GM12878 (cell line): ENCODE measurements at regions not wholly inside any gene's neighbourhood (a gene's known extent, or its start where the extent isn't known, plus 50 kb on each side); places are given as distances from the start of the nearest gene placed in this dataset.

Source experiments
- ATAC-seq: fragments of 200-7000 bp; cut with Tn5 transposase; 3 replicates; pipeline ENCODE4 v1.9.1; 2020; ENCODE audit warnings: mild to moderate bottlenecking, moderate library complexity
- BruUV-seq: library from RNA; stranded (reverse); fragments of 400-500 nt; replicated peaks from 2 replicates; lab custom pipeline; 2021; lab: Mats Ljungman, UMichigan
- CTCF ChIA-PET: fragments of 300-600 bp; sonication (Branson Sonifier 250); formaldehyde crosslinking; extraction: SDS; loops from one replicate; lab custom pipeline; 2021; ENCODE audit warnings: inconsistent platforms; lab: Yijun Ruan, JAX
- POLR2A ChIA-PET: fragments of 350-600 bp; formaldehyde crosslinking; extraction: SDS; loops from one replicate; lab custom pipeline; 2021; ENCODE audit warnings: inconsistent platforms; lab: Charles Lee
- RAD21 ChIA-PET: fragments of 300-600 bp; sonication (Branson Sonifier 250); formaldehyde crosslinking; loops from one replicate; lab custom pipeline; 2023; ENCODE audit warnings: antibody characterized with exemption; ENCODE audit not compliant: unreplicated experiment; lab: Charles Lee
- SMC1A ChIA-PET: fragments of 300-600 bp; sonication (Branson Sonifier 250); formaldehyde crosslinking; loops from one replicate; lab custom pipeline; 2023; ENCODE audit not compliant: unreplicated experiment, uncharacterized antibody; lab: Charles Lee
- DNase-seq: peaks from one replicate; pipeline ENCODE4 v3.0.0-alpha.2; 2011; ENCODE audit warnings: low read depth, low spot score
- FAIRE-seq: peaks from 3 replicates; lab custom pipeline; 2011; peaks lifted over from hg19 to GRCh38; lab: Jason Lieb, UNC
- H2AFZ ChIP-seq: 2 replicates; pipeline ENCODE4 v1.6.0; 2011; ENCODE audit warnings: low read depth, low read length, control low read depth; ENCODE audit not compliant: control insufficient read depth
- H3K27ac ChIP-seq: 2 replicates; pipeline ENCODE4 v1.5.1; 2011; ENCODE audit warnings: control low read depth; ENCODE audit not compliant: control insufficient read depth, insufficient read depth
- H3K27me3 ChIP-seq, 2 experiments: replicated peaks in 1 of 2; 2 replicates each; pipeline versions ENCODE4 v1.6.0 to v1.6.1; 2011; ENCODE audit warnings: low read length in 1 of 2; ENCODE audit not compliant: control insufficient read depth in 2 of 2, insufficient read depth in 2 of 2
- H3K36me3 ChIP-seq, 2 experiments: 2 replicates each; pipeline ENCODE4 v1.5.1; 2011; ENCODE audit warnings: low read length in 1 of 2; ENCODE audit not compliant: control insufficient read depth in 2 of 2, insufficient read depth in 2 of 2
- H3K4me1 ChIP-seq: 2 replicates; pipeline ENCODE4 v1.6.1; 2011; ENCODE audit warnings: mild to moderate bottlenecking, low read length, moderate library complexity, mixed read lengths; ENCODE audit not compliant: control insufficient read depth, insufficient read depth
- H3K4me2 ChIP-seq: 2 replicates; pipeline ENCODE4 v1.6.0; 2011; ENCODE audit warnings: control low read depth; ENCODE audit not compliant: control insufficient read depth, insufficient read depth
- H3K4me3 ChIP-seq: fragments of 200-600 bp; sonication (generic); 2 replicates; pipeline ENCODE4 v1.5.1; 2016
- H3K79me2 ChIP-seq: 2 replicates; pipeline ENCODE4 v1.6.0; 2011; ENCODE audit warnings: low read length; ENCODE audit not compliant: control insufficient read depth, insufficient read depth
- H3K9ac ChIP-seq: 2 replicates; pipeline ENCODE4 v1.8.0; 2011; ENCODE audit warnings: low read length, control low read depth, mixed read lengths; ENCODE audit not compliant: control insufficient read depth, insufficient read depth
- H3K9me3 ChIP-seq: replicated peaks from 3 replicates; pipeline ENCODE4 v1.5.1; 2011; ENCODE audit warnings: mild to moderate bottlenecking, low read length; ENCODE audit not compliant: control insufficient read depth, insufficient read depth
- H4K20me1 ChIP-seq: 2 replicates; pipeline ENCODE4 v1.6.0; 2011; ENCODE audit not compliant: control insufficient read depth, insufficient read depth
- ASH2L ChIP-seq: fragments of 300-600, 200-600 bp; sonication (generic); IDR thresholded peaks from 2 replicates; pipeline ENCODE4 v1.6.1; 2017; ENCODE audit warnings: low read depth, mild to moderate bottlenecking, borderline replicate concordance
- BHLHE40 ChIP-seq, 2 experiments: fragments of 450-650 bp in 1 of 2; IDR thresholded peaks; 2 replicates each; pipeline ENCODE4 v1.6.1; 2011 to 2017; ENCODE audit warnings: low read depth in 2 of 2, borderline replicate concordance in 1 of 2, improper control_type of control experiment in 1 of 2, low read length in 1 of 2, mild to moderate bottlenecking in 1 of 2
- CHD2 ChIP-seq: IDR thresholded peaks from 2 replicates; pipeline ENCODE4 v1.6.1; 2011; ENCODE audit warnings: low read depth, low read length, improper control_type of control experiment, borderline replicate concordance
- EED ChIP-seq: sonication (generic); IDR thresholded peaks from 2 replicates; pipeline ENCODE4 v1.6.1; 2016; ENCODE audit warnings: antibody characterized with exemption, low read depth
- EGR1 ChIP-seq, 2 experiments: IDR thresholded peaks; 1 replicate in 1 of 2; 2 replicates in 1 of 2; pipeline ENCODE4 v1.6.1; 2011 to 2012; ENCODE audit warnings: low read depth in 2 of 2, low read length in 2 of 2, borderline replicate concordance in 1 of 2, mild to moderate bottlenecking in 1 of 2, moderate library complexity in 1 of 2
- HDAC2 ChIP-seq: fragments of 200-600 bp; sonication (generic); IDR thresholded peaks from 2 replicates; pipeline ENCODE4 v1.6.1; 2017
- IRF4 ChIP-seq: IDR thresholded peaks from 2 replicates; pipeline ENCODE4 v1.6.1; 2011; ENCODE audit warnings: low read depth, low read length
- JUNB ChIP-seq: IDR thresholded peaks from 2 replicates; pipeline ENCODE4 v1.6.1; 2016; ENCODE audit warnings: antibody characterized with exemption, mild to moderate bottlenecking
- MYB ChIP-seq: fragments of 150-350 bp; IDR thresholded peaks from 2 replicates; pipeline ENCODE4 v1.6.1; 2014; ENCODE audit warnings: mild to moderate bottlenecking, low read depth, low read length, borderline replicate concordance
- NR2C2 ChIP-seq: IDR thresholded peaks from 2 replicates; pipeline ENCODE4 v1.6.1; 2011; ENCODE audit warnings: borderline replicate concordance, low read depth; ENCODE audit not compliant: control insufficient read depth, insufficient read length
- PAX5 ChIP-seq: IDR thresholded peaks from 2 replicates; pipeline ENCODE4 v1.6.1; 2011; ENCODE audit warnings: low read depth, low read length, borderline replicate concordance
- POU2F2 ChIP-seq: IDR thresholded peaks from 3 replicates; pipeline ENCODE4 v1.6.1; 2011; ENCODE audit warnings: low read depth, mild to moderate bottlenecking, low read length, borderline replicate concordance
- SIN3A ChIP-seq: IDR thresholded peaks from 2 replicates; pipeline ENCODE4 v1.6.1; 2012; ENCODE audit warnings: low read depth, low read length, improper control_type of control experiment
- SUPT20H ChIP-seq: IDR thresholded peaks from 2 replicates; pipeline ENCODE4 v1.6.1; 2011; ENCODE audit warnings: low read depth, mild to moderate bottlenecking, low read length, moderate library complexity, borderline replicate concordance; ENCODE audit not compliant: control insufficient read depth
- TCF12 ChIP-seq: IDR thresholded peaks from 2 replicates; pipeline ENCODE4 v1.6.1; 2011; ENCODE audit warnings: low read depth, mild to moderate bottlenecking, low read length
- WRNIP1 ChIP-seq: IDR thresholded peaks from 2 replicates; pipeline ENCODE4 v1.6.1; 2011; ENCODE audit warnings: low read depth, low read length, improper control_type of control experiment, borderline replicate concordance
- YBX1 ChIP-seq: fragments of 450-650 bp; IDR thresholded peaks from 2 replicates; pipeline ENCODE4 v1.6.1; 2016; ENCODE audit warnings: antibody characterized with exemption
- ZSCAN29 ChIP-seq: fragments of 450-650 bp; IDR thresholded peaks from 2 replicates; pipeline ENCODE4 v1.6.1; 2017; ENCODE audit warnings: mild to moderate bottlenecking, moderate library complexity
- WGBS: methylation state at CpG from one replicate; pipeline ENCODE4 v1.1.6; 2016; ENCODE audit warnings: low lambda C conversion rate; ENCODE audit not compliant: insufficient replicate concordance, insufficient coverage; ENCODE audit errors: missing lambda C conversion rate; 5-methylcytosine and 5-hydroxymethylcytosine counted together
- in situ Hi-C: fragments of 300-500 bp; cut with MboI; formaldehyde crosslinking; loops from 9 replicates; pipeline ENCODE4 v1.14.3; 2018; ENCODE audit warnings: mixed read lengths
- intact Hi-C: fragments of 100-400 bp; cut with micrococcal nuclease; formaldehyde crosslinking; loops from one replicate; pipeline ENCODE4 v1.14.2; 2022; ENCODE audit not compliant: unreplicated experiment
- TF ChIP-seq, protein P1 (sequence below): fragments of 450-650 bp; conservative IDR thresholded peaks from 2 replicates; pipeline ENCODE4 v1.6.1; 2017; ENCODE audit warnings: mild to moderate bottlenecking, moderate library complexity
- TF ChIP-seq, protein P2 (sequence below): fragments of 450-650 bp; IDR thresholded peaks from 2 replicates; pipeline ENCODE4 v1.6.1; 2016; ENCODE audit warnings: mild to moderate bottlenecking

DNA sequence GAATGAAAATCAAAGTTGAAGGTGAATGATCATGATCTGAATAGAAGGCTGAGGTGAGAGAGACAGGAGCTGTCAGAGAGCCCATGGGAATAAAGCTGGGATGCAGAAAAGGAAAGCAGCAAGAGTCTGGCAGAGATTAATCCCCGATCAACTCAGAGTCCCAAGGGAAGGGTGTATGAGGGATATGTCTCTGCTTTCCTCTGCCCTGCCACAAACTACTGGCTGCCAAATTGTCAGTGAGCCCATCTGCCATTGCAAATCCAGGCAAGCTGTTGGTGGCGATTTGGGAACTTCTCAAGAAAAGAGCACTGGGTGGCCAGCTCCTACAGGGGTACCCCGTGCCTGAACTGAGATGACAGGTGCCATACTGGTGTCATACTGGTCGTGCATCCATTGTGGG is 705.5 kb upstream of the MAN1A1 start:
- Histone ChIP-seq H3K36me3 (no peaks in the 10 kb centered on the region), H3K4me1 (no peaks in the 10 kb centered on the region), H3K4me2 (no peak overlapping the region)
- in situ Hi-C loops = no loop called here
- RAD21 ChIA-PET = no interaction called here
- TF ChIP-seq, protein P1, sequence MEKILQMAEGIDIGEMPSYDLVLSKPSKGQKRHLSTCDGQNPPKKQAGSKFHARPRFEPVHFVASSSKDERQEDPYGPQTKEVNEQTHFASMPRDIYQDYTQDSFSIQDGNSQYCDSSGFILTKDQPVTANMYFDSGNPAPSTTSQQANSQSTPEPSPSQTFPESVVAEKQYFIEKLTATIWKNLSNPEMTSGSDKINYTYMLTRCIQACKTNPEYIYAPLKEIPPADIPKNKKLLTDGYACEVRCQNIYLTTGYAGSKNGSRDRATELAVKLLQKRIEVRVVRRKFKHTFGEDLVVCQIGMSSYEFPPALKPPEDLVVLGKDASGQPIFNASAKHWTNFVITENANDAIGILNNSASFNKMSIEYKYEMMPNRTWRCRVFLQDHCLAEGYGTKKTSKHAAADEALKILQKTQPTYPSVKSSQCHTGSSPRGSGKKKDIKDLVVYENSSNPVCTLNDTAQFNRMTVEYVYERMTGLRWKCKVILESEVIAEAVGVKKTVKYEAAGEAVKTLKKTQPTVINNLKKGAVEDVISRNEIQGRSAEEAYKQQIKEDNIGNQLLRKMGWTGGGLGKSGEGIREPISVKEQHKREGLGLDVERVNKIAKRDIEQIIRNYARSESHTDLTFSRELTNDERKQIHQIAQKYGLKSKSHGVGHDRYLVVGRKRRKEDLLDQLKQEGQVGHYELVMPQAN = no peak
- no peak for TF ChIP-seq MYB
- no peak for TF ChIP-seq EGR1 (IDR thresholded peaks at IDR 0.05; ENCODE audit: borderline replicate concordance in 1 of 2, low read depth in 2 of 2, low read length in 2 of 2)
- TF ChIP-seq EED = no peak
- TF ChIP-seq ASH2L = no peak
- no peak for TF ChIP-seq TCF12
- no peak for TF ChIP-seq SUPT20H
- TF ChIP-seq HDAC2 = no peak
- TF ChIP-seq WRNIP1 = no peak
- TF ChIP-seq POU2F2 = no peak
- no peak for TF ChIP-seq CHD2
- no peak for TF ChIP-seq NR2C2
- TF ChIP-seq, protein P2, sequence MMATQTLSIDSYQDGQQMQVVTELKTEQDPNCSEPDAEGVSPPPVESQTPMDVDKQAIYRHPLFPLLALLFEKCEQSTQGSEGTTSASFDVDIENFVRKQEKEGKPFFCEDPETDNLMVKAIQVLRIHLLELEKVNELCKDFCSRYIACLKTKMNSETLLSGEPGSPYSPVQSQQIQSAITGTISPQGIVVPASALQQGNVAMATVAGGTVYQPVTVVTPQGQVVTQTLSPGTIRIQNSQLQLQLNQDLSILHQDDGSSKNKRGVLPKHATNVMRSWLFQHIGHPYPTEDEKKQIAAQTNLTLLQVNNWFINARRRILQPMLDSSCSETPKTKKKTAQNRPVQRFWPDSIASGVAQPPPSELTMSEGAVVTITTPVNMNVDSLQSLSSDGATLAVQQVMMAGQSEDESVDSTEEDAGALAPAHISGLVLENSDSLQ = no peak
- no peak for TF ChIP-seq PAX5
- no peak for TF ChIP-seq YBX1
- no peak for TF ChIP-seq BHLHE40 (IDR thresholded peaks at IDR 0.05; ENCODE audit: borderline replicate concordance in 1 of 2, low read depth in 2 of 2, low read length in 1 of 2)
- TF ChIP-seq ZSCAN29 = no peak
- TF ChIP-seq IRF4 = no peak
- TF ChIP-seq JUNB = no peak
- TF ChIP-seq SIN3A = no peak
- TF ChIP-seq, all 136 proteins: peak for 0
- BruUV-seq = no TSS peak
- Histone ChIP-seq H3K27me3 (no peaks in the 10 kb centered on the region), H3K9me3 (no peaks in the 10 kb centered on the region), H3K27ac (no peak overlapping the region), H3K79me2 (no peaks in the 10 kb centered on the region), H3K9ac (no peak overlapping the region), H4K20me1 (no peaks in the 10 kb centered on the region), H3K4me3 (no peak overlapping the region), H2AFZ (no peak overlapping the region)
- ChIA-PET SMC1A (no interaction called here), CTCF (interaction anchor here (0.8 to 1.4 kb wide), 6 partner anchors 11 to 926 kb away, joined by 3 to 7 read pairs (median 3); no protein-coding TSS in a partner anchor), POLR2A (no interaction called here)
- 0% methylated on average over 4 of the region's 4 CpGs for WGBS
- no peak for ATAC-seq
- FAIRE-seq = no peak
- DNase-seq = no peak
- intact Hi-C loops = loop anchor here (5.0 kb wide), 2 partner anchors 313 to 908 kb away; no protein-coding TSS in a partner anchor
